Heart right ventricle (tissue), 16 donors: ENCODE measurements at regions not wholly inside any gene's neighbourhood (a gene's known extent, or its start where the extent isn't known, plus 50 kb on each side); places are given as distances from the start of the nearest gene placed in this dataset.

Experiments
- ATAC-seq, 8 donors: fragments of 200-7000 bp; cut with Tn5 transposase; one replicate each; pipeline ENCODE4 v1.9.1; 2020; ENCODE audit warnings: mild to moderate bottlenecking in 8 of 8, moderate library complexity in 8 of 8, moderate number of reproducible peaks in 1 of 8
- DNase-seq, 2 donors: peaks; one replicate each; pipeline ENCODE4 v3.0.0-alpha.2; 2020
- H3K27ac ChIP-seq, 10 donors: fragments of 200-600 bp; sonication (generic) in 2 of 10; one replicate each; pipeline versions ENCODE4 v1.5.0 to v1.8.0; 2020 to 2022; ENCODE audit warnings: mild to moderate bottlenecking in 3 of 10
- H3K27me3 ChIP-seq, 7 donors: fragments of 200-600 bp; one replicate each; pipeline ENCODE4 v1.8.0; 2021 to 2022; ENCODE audit warnings: mild to moderate bottlenecking in 2 of 7
- H3K36me3 ChIP-seq, 9 donors: fragments of 200-600 bp; sonication (generic) in 1 of 9; one replicate each; pipeline versions ENCODE4 v1.5.0 to v1.8.0; 2020 to 2022; ENCODE audit warnings: mild to moderate bottlenecking in 2 of 9
- H3K4me1 ChIP-seq, 9 donors: fragments of 200-600 bp; sonication (generic) in 1 of 9; one replicate each; pipeline versions ENCODE4 v1.5.0 to v1.8.0; 2020 to 2022; ENCODE audit warnings: mild to moderate bottlenecking in 4 of 9
- H3K4me3 ChIP-seq, 10 donors: fragments of 200-600 bp; sonication (generic) in 2 of 10; one replicate each; pipeline versions ENCODE4 v1.5.0 to v1.8.0; 2020 to 2022; ENCODE audit warnings: mild to moderate bottlenecking in 7 of 10, moderate library complexity in 2 of 10
- H3K9me3 ChIP-seq, 11 donors: fragments of 200-600 bp in 10 of 11; sonication (generic) in 2 of 11; one replicate each; pipeline versions ENCODE4 v1.5.0 to v1.8.0; 2013 to 2022; ENCODE audit warnings: mild to moderate bottlenecking in 2 of 11, control low read depth in 1 of 11, moderate library complexity in 1 of 11
- WGBS, 2 donors: extraction: QIAGEN DNeasy Blood & Tissue Kit; methylation state at CpG; one replicate each; pipeline ENCODE4 v1.1.7; 2013; ENCODE audit warnings: inconsistent platforms in 1 of 2; 5-methylcytosine and 5-hydroxymethylcytosine counted together
- intact Hi-C, 10 donors: fragments of 100-400 bp; cut with DNase I; formaldehyde crosslinking; loops; one replicate each; pipeline versions ENCODE4 v1.11.1 to v1.14.2; 2022
- TF ChIP-seq, protein P1 (sequence below), 9 donors: fragments of 200-600 bp; sonication (generic) in 2 of 9; IDR thresholded peaks; one replicate each; pipeline versions ENCODE4 v1.5.0 to v1.8.0; 2021 to 2022; ENCODE audit warnings: antibody characterized with exemption in 9 of 9, mild to moderate bottlenecking in 5 of 9, moderate library complexity in 1 of 9
- donor health status: Arrhythmogenic right ventricular cardiomyopathy.
- donor health status: ischemic (EF 13 %, LVEDD 7.1; RV severe dilation, severe dysfunction).
- donor health status: healthy with polysubstance abuse.
- donor health status: DM: no; HTN: yes; CAD: no.
- donor health status: DM: no; HTN: no; CAD: no.
- donor health status: ischemic (EF 25% LVEDD 6.9; RV normal size, moderate dysfunction).
- donor health status: ischemic (EF 25% LVEDD 5.7; RV mildly dilated, moderate dysfunction).
- donor health status: healthy.
- donor health status: DM: yes; HTN: yes; CAD: no.
- donor health status: Ischemic cardiomyopathy.
- donor health status: ischemic (EF 35%, LVEDD 5.7; RV mildly dilated, moderate dysfunction).
- donor health status: nonischemic (EF 11% LVEDD 7.7; RV severe dilation, severe dysfunction).
- donor health status: DM: yes; HTN: yes; CAD: no.
- donor health status: PGD.
- donor health status: ischemic (EF 29% LVEDD 5.4; RV normal size, mild dysfunction).
- donor health status: nonischemic (EF 23%, LVEDD 6.1; RV moderate dilation, normal function).

DNA sequence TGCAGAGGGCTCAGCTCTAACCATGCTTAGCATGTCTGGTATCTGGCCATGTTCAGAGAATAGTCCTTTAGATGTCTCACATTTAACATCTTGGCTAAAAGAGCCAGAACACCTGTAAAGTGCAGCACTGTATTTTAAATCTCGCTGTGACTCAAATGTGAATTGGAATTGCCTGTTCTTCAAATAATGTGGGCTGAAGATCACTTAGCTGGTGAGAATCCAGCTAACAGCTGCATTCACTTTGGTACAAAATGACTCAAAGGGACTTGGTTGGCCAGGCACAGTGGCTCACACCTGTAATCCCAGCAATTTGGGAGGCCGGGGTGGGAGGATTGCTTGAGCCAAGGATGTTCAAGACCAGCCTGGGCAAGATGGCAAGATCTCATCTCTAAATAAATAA lies 63.5 kb upstream of the PLAC8 start:
- TF ChIP-seq, protein P1, sequence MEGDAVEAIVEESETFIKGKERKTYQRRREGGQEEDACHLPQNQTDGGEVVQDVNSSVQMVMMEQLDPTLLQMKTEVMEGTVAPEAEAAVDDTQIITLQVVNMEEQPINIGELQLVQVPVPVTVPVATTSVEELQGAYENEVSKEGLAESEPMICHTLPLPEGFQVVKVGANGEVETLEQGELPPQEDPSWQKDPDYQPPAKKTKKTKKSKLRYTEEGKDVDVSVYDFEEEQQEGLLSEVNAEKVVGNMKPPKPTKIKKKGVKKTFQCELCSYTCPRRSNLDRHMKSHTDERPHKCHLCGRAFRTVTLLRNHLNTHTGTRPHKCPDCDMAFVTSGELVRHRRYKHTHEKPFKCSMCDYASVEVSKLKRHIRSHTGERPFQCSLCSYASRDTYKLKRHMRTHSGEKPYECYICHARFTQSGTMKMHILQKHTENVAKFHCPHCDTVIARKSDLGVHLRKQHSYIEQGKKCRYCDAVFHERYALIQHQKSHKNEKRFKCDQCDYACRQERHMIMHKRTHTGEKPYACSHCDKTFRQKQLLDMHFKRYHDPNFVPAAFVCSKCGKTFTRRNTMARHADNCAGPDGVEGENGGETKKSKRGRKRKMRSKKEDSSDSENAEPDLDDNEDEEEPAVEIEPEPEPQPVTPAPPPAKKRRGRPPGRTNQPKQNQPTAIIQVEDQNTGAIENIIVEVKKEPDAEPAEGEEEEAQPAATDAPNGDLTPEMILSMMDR (IDR thresholded peaks at IDR 0.05): no peak
- Histone ChIP-seq H3K4me1 (no peaks in the 10 kb centered on the region), H3K27ac (no peak overlapping the region), H3K4me3 (no peak overlapping the region), H3K27me3 (no peaks in the 10 kb centered on the region), H3K9me3 (no peaks in the 10 kb centered on the region), H3K36me3 (no peaks in the 10 kb centered on the region)
- intact Hi-C loops: no loop called here
- DNase-seq (no peak), ATAC-seq (no peak)
- 49 to 75% methylated on average over 2 of the region's 2 CpGs for WGBS, 2 donors

DNA sequence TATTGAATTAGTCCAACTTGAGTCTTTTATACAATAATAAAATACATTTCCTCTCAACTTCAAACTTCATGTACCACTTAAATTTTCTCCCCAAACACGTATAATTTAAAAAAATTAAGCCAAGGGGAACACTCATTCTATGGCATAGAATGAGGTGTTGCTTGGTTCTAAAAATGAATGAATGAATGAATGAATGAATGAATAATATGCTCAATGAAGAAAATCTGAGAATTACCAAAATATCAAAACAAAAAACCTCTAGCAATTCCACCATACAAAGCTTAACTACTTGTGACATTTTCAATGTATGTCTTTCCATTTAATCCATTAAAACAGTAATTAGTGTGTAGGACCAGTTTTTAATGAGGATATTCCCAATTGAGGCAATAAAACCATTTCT lies 62.7 kb upstream of the PLAC8 start:
- Histone ChIP-seq H3K4me1 (no peaks in the 10 kb centered on the region), H3K4me3 (no peak overlapping the region), H3K9me3 (no peaks in the 10 kb centered on the region), H3K27me3 (no peaks in the 10 kb centered on the region), H3K27ac (no peak overlapping the region), H3K36me3 (no peaks in the 10 kb centered on the region)
- no peak for ATAC-seq
- intact Hi-C loops: no loop called here
- DNase-seq: no peak
- TF ChIP-seq, protein P1 (IDR thresholded peaks at IDR 0.05): no peak
- WGBS, 2 donors: 0% methylated on average over 1 of the region's 1 CpG

DNA sequence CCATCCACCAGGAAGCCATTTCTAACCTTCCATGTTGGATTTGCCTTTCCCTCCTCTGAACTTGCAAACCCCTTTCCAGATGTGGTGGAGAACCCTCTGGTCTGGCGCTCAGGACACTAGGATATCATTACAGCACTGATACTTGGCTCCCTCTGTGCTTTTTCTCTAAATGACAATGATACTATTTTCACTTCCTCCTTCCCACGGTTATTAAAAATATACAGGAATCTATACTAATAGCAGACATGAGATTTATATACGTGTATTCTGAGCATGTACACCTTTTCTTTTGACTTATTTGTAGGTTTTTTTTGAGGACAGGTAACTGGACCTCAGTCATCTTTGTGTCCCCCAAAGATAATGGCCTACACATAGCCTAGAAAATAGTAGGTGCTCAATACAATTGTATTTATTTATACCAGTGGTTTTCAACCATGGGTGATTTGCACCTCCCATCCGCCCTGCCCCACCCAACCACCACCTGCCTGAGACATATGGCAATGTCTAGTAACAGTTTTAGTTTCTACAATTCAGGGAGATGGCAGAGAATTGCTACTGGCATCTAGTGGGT lies 60.4 kb upstream of the PLAC8 start:
- Histone ChIP-seq H3K4me3 (no peak overlapping the region), H3K27ac (no peak overlapping the region), H3K27me3 (no peaks in the 10 kb centered on the region), H3K4me1 (peaks cover 0 to 12% (median 0%) of the 10 kb centered on the region in 9 donors), H3K36me3 (no peaks in the 10 kb centered on the region), H3K9me3 (no peaks in the 10 kb centered on the region)
- DNase-seq: no peak
- no peak for ATAC-seq
- intact Hi-C loops: no loop called here
- TF ChIP-seq, protein P1 (IDR thresholded peaks at IDR 0.05): no peak
- WGBS, 2 donors: 80 to 83% methylated on average over 4 of the region's 4 CpGs

DNA sequence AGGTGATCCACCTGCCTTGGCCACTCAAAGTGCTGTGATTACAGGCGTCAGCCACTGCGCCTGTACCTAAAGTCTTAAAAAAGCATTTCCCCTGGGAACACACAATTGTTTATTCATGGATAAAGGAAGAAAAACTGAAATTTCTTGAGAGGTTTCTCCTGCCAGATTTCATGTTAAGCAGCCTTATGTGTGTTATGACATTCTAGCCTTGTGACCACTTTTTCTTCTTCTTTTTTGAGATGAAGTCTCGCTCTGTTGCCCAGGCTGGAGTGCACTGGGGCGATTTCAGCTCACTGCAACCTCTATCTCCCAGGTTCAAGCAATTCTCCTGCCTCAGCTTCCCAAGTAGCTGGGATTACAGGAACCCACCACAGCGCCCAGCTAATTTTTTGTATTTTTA lies 57.8 kb upstream of the PLAC8 start:
- no peaks in the 10 kb centered on the region for H3K27me3 ChIP-seq
- peaks cover 0 to 7% (median 0%) of the 10 kb centered on the region in 11 donors for H3K9me3 ChIP-seq
- 87 to 88% methylated on average over 5 of the region's 5 CpGs for WGBS, 2 donors
- TF ChIP-seq, protein P1 (IDR thresholded peaks at IDR 0.05): no peak
- peak overlapping the region in 1 of 10 donors; percentile 10 for H3K27ac ChIP-seq
- intact Hi-C loops: no loop called here
- H3K4me3 ChIP-seq: no peak overlapping the region
- H3K4me1 ChIP-seq: peaks cover 0 to 12% (median 0%) of the 10 kb centered on the region in 9 donors
- ATAC-seq (no peak), DNase-seq (no peak)
- no peaks in the 10 kb centered on the region for H3K36me3 ChIP-seq
